Mesendoderm (in vitro differentiated cells): ENCODE measurements at regions not wholly inside any gene's neighbourhood (a gene's known extent, or its start where the extent isn't known, plus 50 kb on each side); places are given as distances from the start of the nearest gene placed in this dataset.

Experiments
- DNase-seq: peaks from one replicate; pipeline ENCODE4 v3.0.0; 2013
- H2AK5ac ChIP-seq: 2 replicates; pipeline ENCODE4 v1.6.1; 2013; ENCODE audit warnings: low read length, inconsistent platforms
- H2BK120ac ChIP-seq: 2 replicates; pipeline ENCODE4 v1.6.1; 2013; ENCODE audit warnings: low read depth, mild to moderate bottlenecking, low read length, moderate library complexity, mixed read lengths
- H2BK15ac ChIP-seq: replicated peaks from 2 replicates; pipeline ENCODE4 v1.6.1; 2013; ENCODE audit warnings: low read depth, mild to moderate bottlenecking, moderate library complexity
- H2BK5ac ChIP-seq: 2 replicates; pipeline ENCODE4 v1.6.1; 2013; ENCODE audit warnings: low read length, inconsistent platforms
- H3K18ac ChIP-seq: 2 replicates; pipeline ENCODE4 v1.6.1; 2013; ENCODE audit warnings: mild to moderate bottlenecking, low read length, mixed read lengths
- H3K23ac ChIP-seq: one replicate; pipeline ENCODE4 v1.6.1; 2013; ENCODE audit warnings: low read length
- H3K27ac ChIP-seq: 2 replicates; pipeline ENCODE4 v1.5.1; 2013; ENCODE audit warnings: low read depth, mild to moderate bottlenecking, inconsistent platforms, low read length, moderate library complexity
- H3K27me3 ChIP-seq: 2 replicates; pipeline ENCODE4 v1.6.1; 2013; ENCODE audit warnings: low read length, control low read depth, mild to moderate bottlenecking, inconsistent platforms; ENCODE audit not compliant: insufficient read depth, poor library complexity
- H3K36me3 ChIP-seq: 2 replicates; pipeline ENCODE4 v1.6.1; 2013; ENCODE audit warnings: low read length, inconsistent platforms; ENCODE audit not compliant: control insufficient read depth, insufficient read depth
- H3K4ac ChIP-seq: one replicate; pipeline ENCODE4 v1.6.1; 2013; ENCODE audit warnings: low read depth, mild to moderate bottlenecking, low read length, moderate library complexity
- H3K4me1 ChIP-seq: 2 replicates; pipeline ENCODE4 v1.6.1; 2013; ENCODE audit warnings: low read depth, low read length, inconsistent platforms; ENCODE audit not compliant: control insufficient read depth
- H3K4me2 ChIP-seq: 2 replicates; pipeline ENCODE4 v1.6.1; 2013; ENCODE audit warnings: low read length
- H3K4me3 ChIP-seq: 2 replicates; pipeline ENCODE4 v1.5.1; 2013; ENCODE audit warnings: mild to moderate bottlenecking, low read length
- H3K56ac ChIP-seq: one replicate; pipeline ENCODE4 v1.6.1; 2013; ENCODE audit warnings: low read length
- H3K79me1 ChIP-seq: 2 replicates; pipeline ENCODE4 v1.6.1; 2013; ENCODE audit warnings: low read length, inconsistent platforms
- H3K79me2 ChIP-seq: 2 replicates; pipeline ENCODE4 v1.6.1; 2013; ENCODE audit warnings: mild to moderate bottlenecking, low read length; ENCODE audit not compliant: control insufficient read depth, insufficient read depth
- H3K9ac ChIP-seq: 2 replicates; pipeline ENCODE4 v1.6.1; 2013; ENCODE audit warnings: low read length, inconsistent platforms
- H4K5ac ChIP-seq: one replicate; pipeline ENCODE4 v1.6.1; 2013; ENCODE audit warnings: low read length
- H4K8ac ChIP-seq: one replicate; pipeline ENCODE4 v1.6.1; 2013; ENCODE audit warnings: low read depth, mild to moderate bottlenecking, control low read depth, low read length, moderate library complexity
- WGBS: extraction: QIAGEN DNeasy Blood & Tissue Kit; methylation state at CpG from one replicate; pipeline ENCODE4 v1.1.7; 2013; ENCODE audit warnings: low lambda C conversion rate, missing lambda C conversion rate; ENCODE audit not compliant: insufficient coverage; ENCODE audit errors: extremely low coverage; 5-methylcytosine and 5-hydroxymethylcytosine counted together

DNA sequence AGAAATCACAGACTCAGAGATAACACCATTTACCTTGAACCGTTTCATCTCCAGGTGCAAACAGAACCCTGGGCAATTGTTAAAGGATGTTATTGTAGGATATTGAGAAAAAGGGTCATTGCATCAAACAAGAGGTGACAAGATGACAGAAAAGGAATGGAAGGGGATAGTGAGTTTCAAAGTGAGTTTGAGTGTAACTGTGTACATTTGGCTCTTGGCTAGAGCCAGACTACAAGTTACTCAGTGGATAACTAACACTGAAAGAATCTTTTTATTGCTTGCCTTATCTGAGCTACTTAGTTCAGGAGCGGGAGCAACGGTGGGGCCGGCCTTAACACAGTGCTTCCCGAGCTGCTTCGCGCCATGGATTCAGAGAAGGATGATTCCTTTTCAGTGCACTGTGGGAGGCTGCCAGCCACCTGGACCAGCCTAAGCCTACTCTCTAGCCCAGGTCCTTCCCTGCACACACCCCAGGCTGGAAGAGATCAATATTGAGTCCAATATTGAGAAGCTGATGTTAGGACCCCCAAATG is 193.4 kb downstream of the ATPSCKMT start:
- Histone ChIP-seq H2AK5ac (no peak overlapping the region), H2BK5ac (no peak overlapping the region), H3K27ac (no peak overlapping the region), H3K36me3 (no peaks in the 10 kb centered on the region), H2BK120ac (no peak overlapping the region), H3K23ac (no peak overlapping the region), H4K5ac (no peak overlapping the region), H3K4me1 (no peaks in the 10 kb centered on the region), H3K4me3 (no peak overlapping the region), H3K4ac (no peak overlapping the region), H3K56ac (no peak overlapping the region), H3K79me2 (no peaks in the 10 kb centered on the region), H3K27me3 (no peaks in the 10 kb centered on the region), H3K79me1 (no peaks in the 10 kb centered on the region), H3K4me2 (no peak overlapping the region), H2BK15ac (no peak overlapping the region), H4K8ac (no peak overlapping the region), H3K9ac (no peak overlapping the region), H3K18ac (no peak overlapping the region)
- no peak for DNase-seq
- WGBS: no CpG with 5 or more reads among the region's 7 CpGs

DNA sequence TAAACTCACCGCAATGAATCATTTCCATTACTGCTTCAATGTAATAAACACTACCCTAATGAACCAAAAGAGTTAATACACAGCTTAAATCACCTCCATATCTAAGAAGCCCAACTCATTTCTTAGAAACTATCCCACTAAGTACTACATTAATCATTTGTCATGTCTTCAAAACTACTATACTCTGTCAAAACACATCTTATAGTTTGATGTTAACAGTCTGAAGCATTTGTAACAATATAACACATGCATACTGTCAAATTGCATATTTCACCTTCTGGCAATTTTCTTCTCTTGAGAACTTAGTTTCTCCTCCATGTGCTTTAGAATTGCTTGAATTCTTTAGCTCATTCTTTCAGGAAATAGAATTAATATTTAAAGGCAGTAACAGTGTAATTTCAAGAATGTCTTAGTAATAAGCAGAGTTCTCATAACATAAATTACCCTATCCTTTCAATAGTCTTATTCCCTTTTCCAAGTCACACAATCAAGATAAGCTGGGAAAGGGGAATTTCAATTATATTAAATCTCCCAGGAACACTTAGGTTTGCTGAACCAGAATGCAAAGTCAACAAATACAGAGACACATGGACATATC is 199.7 kb downstream of the ATPSCKMT start:
- Histone ChIP-seq H3K27me3 (no peaks in the 10 kb centered on the region), H2BK5ac (no peak overlapping the region), H3K27ac (no peak overlapping the region), H3K4ac (no peak overlapping the region), H3K79me1 (no peaks in the 10 kb centered on the region), H4K5ac (no peak overlapping the region), H3K79me2 (no peaks in the 10 kb centered on the region), H3K36me3 (no peaks in the 10 kb centered on the region), H3K9ac (no peak overlapping the region), H3K4me3 (no peak overlapping the region), H3K18ac (no peak overlapping the region), H2BK15ac (no peak overlapping the region), H4K8ac (no peak overlapping the region), H3K4me2 (no peak overlapping the region), H3K56ac (no peak overlapping the region), H3K23ac (no peak overlapping the region), H3K4me1 (no peaks in the 10 kb centered on the region), H2BK120ac (no peak overlapping the region), H2AK5ac (no peak overlapping the region)
- WGBS: 100% methylated on average over 1 of the region's 1 CpG
- DNase-seq: no peak

GRCh38 chr5:10046676-10047075 is 203.0 kb downstream of the ATPSCKMT start:
- Histone ChIP-seq H2AK5ac (no peak overlapping the region), H3K23ac (no peak overlapping the region), H3K4me1 (no peaks in the 10 kb centered on the region), H2BK5ac (no peak overlapping the region), H3K79me1 (no peaks in the 10 kb centered on the region), H2BK120ac (no peak overlapping the region), H3K9ac (no peak overlapping the region), H3K4me2 (no peak overlapping the region), H3K18ac (no peak overlapping the region), H3K4ac (no peak overlapping the region), H3K4me3 (no peak overlapping the region), H3K36me3 (no peaks in the 10 kb centered on the region), H4K8ac (no peak overlapping the region), H4K5ac (no peak overlapping the region), H3K27ac (no peak overlapping the region), H3K56ac (no peak overlapping the region), H3K27me3 (no peaks in the 10 kb centered on the region), H3K79me2 (no peaks in the 10 kb centered on the region), H2BK15ac (no peak overlapping the region)
- no CpG with 5 or more reads among the region's 7 CpGs for WGBS
- no peak for DNase-seq

DNA sequence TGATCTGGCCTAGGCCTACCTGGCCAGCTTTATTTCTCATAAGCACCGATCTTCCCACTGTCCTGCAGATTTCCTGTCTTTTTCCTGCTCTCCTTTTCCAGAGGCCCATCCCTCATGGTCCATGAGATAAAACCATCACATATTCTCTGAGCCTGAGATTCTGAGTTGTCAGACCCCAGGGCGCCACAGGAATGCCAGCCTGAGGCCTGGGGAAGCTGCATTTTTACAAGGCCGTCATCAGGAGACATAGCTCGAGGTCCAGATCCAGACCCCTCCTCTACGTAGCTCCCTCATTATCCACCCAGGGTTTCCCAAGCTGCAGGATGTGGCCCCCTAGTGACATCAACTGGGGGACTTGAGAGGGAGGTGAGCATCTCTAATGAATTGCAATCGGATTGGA is 204.3 kb downstream of the ATPSCKMT start:
- no peak overlapping the region for H3K56ac ChIP-seq
- H3K79me1 ChIP-seq: no peaks in the 10 kb centered on the region
- no CpG with 5 or more reads among the region's 6 CpGs for WGBS
- no peak overlapping the region for H2BK15ac ChIP-seq
- H3K4me1 ChIP-seq: no peaks in the 10 kb centered on the region
- H3K4me2 ChIP-seq: no peak overlapping the region
- H3K23ac ChIP-seq: no peak overlapping the region
- no peak overlapping the region for H3K18ac ChIP-seq
- H3K36me3 ChIP-seq: no peaks in the 10 kb centered on the region
- DNase-seq: no peak
- H3K4ac ChIP-seq: no peak overlapping the region
- no peak overlapping the region for H4K8ac ChIP-seq
- H3K79me2 ChIP-seq: no peaks in the 10 kb centered on the region
- no peak overlapping the region for H3K4me3 ChIP-seq
- no peak overlapping the region for H2BK5ac ChIP-seq
- H3K9ac ChIP-seq: no peak overlapping the region
- H3K27me3 ChIP-seq: no peaks in the 10 kb centered on the region
- H4K5ac ChIP-seq: no peak overlapping the region
- H2BK120ac ChIP-seq: no peak overlapping the region
- H3K27ac ChIP-seq: no peak overlapping the region
- H2AK5ac ChIP-seq: no peak overlapping the region

DNA sequence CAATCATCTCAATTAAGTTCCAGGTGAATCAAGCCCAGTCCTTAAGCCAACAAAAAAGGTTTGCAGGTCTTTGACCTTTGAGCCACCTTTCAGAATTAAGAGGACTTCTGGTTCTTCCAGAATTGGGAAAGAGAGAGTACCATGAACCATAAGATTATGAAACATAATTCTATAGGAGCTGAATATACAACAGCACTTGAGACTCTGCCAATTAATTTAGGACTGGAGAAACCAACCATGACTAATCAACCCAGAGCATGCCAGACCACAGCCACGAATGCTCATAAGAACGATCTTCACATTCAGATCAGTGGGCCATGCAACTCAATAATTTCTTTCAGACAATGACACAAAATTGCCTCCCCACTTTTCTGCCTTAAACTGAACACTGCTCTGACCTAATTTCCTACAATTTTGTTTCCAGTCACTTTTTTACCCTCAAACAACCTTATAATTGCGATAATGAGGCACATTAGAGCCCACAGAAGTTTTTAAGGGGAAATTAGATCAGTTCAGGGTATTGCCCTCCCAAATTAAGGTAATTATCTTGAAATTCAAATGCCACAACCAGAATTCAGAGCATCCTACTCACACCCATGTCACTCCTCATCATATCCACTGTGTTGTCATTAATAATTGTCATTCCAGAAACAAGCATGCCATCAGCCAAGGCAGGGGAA is 213.4 kb downstream of the ATPSCKMT start:
- Histone ChIP-seq H3K9ac (no peak overlapping the region), H3K36me3 (no peaks in the 10 kb centered on the region), H3K4me1 (peaks cover under 1% of the 10 kb centered on the region), H3K56ac (no peak overlapping the region), H3K23ac (no peak overlapping the region), H2BK15ac (no peak overlapping the region), H3K27ac (no peak overlapping the region), H4K5ac (no peak overlapping the region), H2AK5ac (no peak overlapping the region), H2BK120ac (no peak overlapping the region), H3K18ac (no peak overlapping the region), H3K79me2 (no peaks in the 10 kb centered on the region), H3K4me3 (no peak overlapping the region), H3K79me1 (no peaks in the 10 kb centered on the region), H3K27me3 (no peaks in the 10 kb centered on the region), H4K8ac (no peak overlapping the region), H2BK5ac (no peak overlapping the region), H3K4ac (no peak overlapping the region), H3K4me2 (no peak overlapping the region)
- no peak for DNase-seq
- no CpG with 5 or more reads among the region's 3 CpGs for WGBS
